GM23338 (cell line): ENCODE measurements at regions not wholly inside any gene's neighbourhood (a gene's known extent, or its start where the extent isn't known, plus 50 kb on each side); places are given as distances from the start of the nearest gene placed in this dataset.
"Not testable (repeated sequence)": the region's sequence is repeated elsewhere in the genome, so short reads cannot be mapped to it uniquely, and the experiment has no call there.

ENCODE experiments used
- ATAC-seq: fragments of 200-7000 bp; cut with Tn5 transposase; 3 replicates; pipeline ENCODE4 v1.9.1; 2020
- DNase-seq: peaks from one replicate; pipeline ENCODE4 v3.0.0-alpha.2; 2015; ENCODE audit warnings: low spot score
- H2AFZ ChIP-seq: fragments of 200-600 bp; sonication (generic); 2 replicates; pipeline ENCODE4 v1.8.0; 2016; ENCODE audit warnings: antibody characterized with exemption, mild to moderate bottlenecking, moderate library complexity
- H3F3A ChIP-seq: fragments of 200-600 bp; sonication (generic); replicated peaks from 2 replicates; pipeline ENCODE4 v1.8.0; 2017; ENCODE audit warnings: antibody characterized with exemption, mixed run types, low read depth
- H3K27ac ChIP-seq: fragments of 200-600 bp; sonication (generic); 2 replicates; pipeline ENCODE4 v1.6.1; 2016; ENCODE audit warnings: low read depth
- H3K27me3 ChIP-seq: fragments of 200-600 bp; sonication (generic); 2 replicates; pipeline ENCODE4 v1.8.0; 2016; ENCODE audit warnings: mild to moderate bottlenecking, mixed run types, moderate library complexity; ENCODE audit not compliant: insufficient read depth
- H3K36me3 ChIP-seq: fragments of 200-600 bp; sonication (generic); 2 replicates; pipeline ENCODE4 v1.8.0; 2016; ENCODE audit warnings: mild to moderate bottlenecking; ENCODE audit not compliant: insufficient read depth
- H3K4me1 ChIP-seq: fragments of 200-600 bp; sonication (generic); 2 replicates; pipeline ENCODE4 v1.8.0; 2016; ENCODE audit warnings: mild to moderate bottlenecking, moderate library complexity; ENCODE audit not compliant: insufficient read depth
- H3K4me2 ChIP-seq: fragments of 200-600 bp; sonication (generic); 2 replicates; pipeline ENCODE4 v1.7.1; 2017; ENCODE audit warnings: mixed run types
- H3K4me3 ChIP-seq: fragments of 200-600 bp; sonication (generic); 2 replicates; pipeline ENCODE4 v1.6.1; 2016; ENCODE audit warnings: mixed run types
- H3K79me2 ChIP-seq: fragments of 200-600 bp; sonication (generic); replicated peaks from 2 replicates; pipeline ENCODE4 v1.8.0; 2017; ENCODE audit warnings: mild to moderate bottlenecking; ENCODE audit not compliant: insufficient read depth
- H3K9me2 ChIP-seq: fragments of 200-600 bp; sonication (generic); 2 replicates; pipeline ENCODE4 v1.8.0; 2017; ENCODE audit not compliant: insufficient read depth
- H4K20me1 ChIP-seq: fragments of 200-600 bp; sonication (generic); replicated peaks from 2 replicates; pipeline ENCODE4 v1.8.0; 2017; ENCODE audit warnings: mild to moderate bottlenecking; ENCODE audit not compliant: insufficient read depth
- H3K27ac Mint-ChIP-seq: 2 replicates; pipeline ENCODE4 v1.8.0; 2020; ENCODE audit warnings: inconsistent platforms, mild to moderate bottlenecking, moderate library complexity, mixed read lengths
- H3K27me3 Mint-ChIP-seq: 3 replicates; pipeline ENCODE4 v1.8.0; 2022; ENCODE audit warnings: low read depth, mild to moderate bottlenecking, moderate library complexity, mixed read lengths, inconsistent platforms; ENCODE audit not compliant: insufficient read depth, poor library complexity
- H3K36me3 Mint-ChIP-seq: 3 replicates; pipeline ENCODE4 v1.8.0; 2021; ENCODE audit warnings: low read depth, mild to moderate bottlenecking, inconsistent platforms, moderate library complexity, mixed read lengths
- H3K4me1 Mint-ChIP-seq: 3 replicates; pipeline ENCODE4 v1.8.0; 2020; ENCODE audit warnings: mild to moderate bottlenecking, inconsistent platforms, mixed read lengths
- H3K4me3 Mint-ChIP-seq: 3 replicates; pipeline ENCODE4 v1.8.0; 2021; ENCODE audit warnings: moderate library complexity, mild to moderate bottlenecking, inconsistent platforms, mixed read lengths
- H3K9me3 Mint-ChIP-seq: 3 replicates; pipeline ENCODE4 v1.8.0; 2020; ENCODE audit warnings: moderate library complexity, mild to moderate bottlenecking, inconsistent platforms, mixed read lengths
- CREB1 ChIP-seq: fragments of 250-450 bp; sonication (Bioruptor Pico); IDR thresholded peaks from 2 replicates; pipeline ENCODE4 v1.5.0; 2020; ENCODE audit warnings: low read depth, mild to moderate bottlenecking, moderate library complexity
- CTCF ChIP-seq, 2 experiments: fragments of 200-600 bp in 1 of 2; sonication (generic) in 1 of 2; conservative IDR thresholded peaks; 2 replicates each; pipeline versions ENCODE4 v1.5.1 to v1.6.1; 2016 to 2017; ENCODE audit warnings: antibody characterized with exemption in 2 of 2, low read depth in 2 of 2, mild to moderate bottlenecking in 2 of 2, moderate library complexity in 1 of 2
- REST ChIP-seq: IDR thresholded peaks from one replicate; pipeline ENCODE4 v1.6.1; 2018; ENCODE audit warnings: antibody characterized with exemption; ENCODE audit not compliant: unreplicated experiment
- ZNF331 ChIP-seq: fragments of 250-450 bp; sonication (Bioruptor Pico); IDR thresholded peaks from 2 replicates; pipeline ENCODE4 v1.5.0; 2020; ENCODE audit warnings: low read depth, mild to moderate bottlenecking, moderate library complexity
- ZNF462 ChIP-seq: fragments of 250-450 bp; sonication (Bioruptor Pico); IDR thresholded peaks from 2 replicates; pipeline ENCODE4 v1.5.0; 2020; ENCODE audit warnings: mild to moderate bottlenecking, moderate library complexity

GRCh38 chr7:110507832-110508231 lies 583.1 kb upstream of the LRRN3 start (continued):
- TF ChIP-seq ZNF462 (CRISPR knock-in tag) = no peak
- TF ChIP-seq ZNF331 = no peak
- no peak for TF ChIP-seq CREB1 (CRISPR knock-in tag)
- no peak for TF ChIP-seq CTCF (conservative IDR thresholded peaks at IDR 0.05; ENCODE audit: low read depth in 2 of 2)
- TF ChIP-seq REST = no peak

- not testable (repeated sequence) for H3K4me1 Mint-ChIP-seq, H3K27me3 Mint-ChIP-seq, H3K4me2 ChIP-seq, H3K4me1 ChIP-seq, DNase-seq, H3K36me3 Mint-ChIP-seq, H4K20me1 ChIP-seq, H3F3A ChIP-seq, H3K9me2 ChIP-seq, ATAC-seq, H3K36me3 ChIP-seq, H3K4me3 Mint-ChIP-seq, H3K27ac Mint-ChIP-seq, H3K4me3 ChIP-seq, H3K27ac ChIP-seq, H3K27me3 ChIP-seq, H2AFZ ChIP-seq, H3K79me2 ChIP-seq
- peaks cover 22% of the 10 kb centered on the region for H3K9me3 Mint-ChIP-seq
Observed at GRCh38 chr7:110514975-110515551, 575.9 kb upstream of the LRRN3 start.
